D721Med (cell line): ENCODE measurements at regions not wholly inside any gene's neighbourhood (a gene's known extent, or its start where the extent isn't known, plus 50 kb on each side); places are given as distances from the start of the nearest gene placed in this dataset.

Experiments used
- DNase-seq: peaks from one replicate; pipeline ENCODE4 v3.0.0; 2011; ENCODE audit warnings: low spot score; ENCODE audit not compliant: insufficient read length
- FAIRE-seq: peaks from 2 replicates; lab custom pipeline; 2011; peaks lifted over from hg19 to GRCh38; lab: Jason Lieb, UNC
- CTCF ChIP-seq: IDR thresholded peaks from 2 replicates; pipeline ENCODE4 v1.5.1; 2012; ENCODE audit warnings: mild to moderate bottlenecking, control low read depth; ENCODE audit not compliant: insufficient read depth; ENCODE audit errors: missing control alignments

DNA sequence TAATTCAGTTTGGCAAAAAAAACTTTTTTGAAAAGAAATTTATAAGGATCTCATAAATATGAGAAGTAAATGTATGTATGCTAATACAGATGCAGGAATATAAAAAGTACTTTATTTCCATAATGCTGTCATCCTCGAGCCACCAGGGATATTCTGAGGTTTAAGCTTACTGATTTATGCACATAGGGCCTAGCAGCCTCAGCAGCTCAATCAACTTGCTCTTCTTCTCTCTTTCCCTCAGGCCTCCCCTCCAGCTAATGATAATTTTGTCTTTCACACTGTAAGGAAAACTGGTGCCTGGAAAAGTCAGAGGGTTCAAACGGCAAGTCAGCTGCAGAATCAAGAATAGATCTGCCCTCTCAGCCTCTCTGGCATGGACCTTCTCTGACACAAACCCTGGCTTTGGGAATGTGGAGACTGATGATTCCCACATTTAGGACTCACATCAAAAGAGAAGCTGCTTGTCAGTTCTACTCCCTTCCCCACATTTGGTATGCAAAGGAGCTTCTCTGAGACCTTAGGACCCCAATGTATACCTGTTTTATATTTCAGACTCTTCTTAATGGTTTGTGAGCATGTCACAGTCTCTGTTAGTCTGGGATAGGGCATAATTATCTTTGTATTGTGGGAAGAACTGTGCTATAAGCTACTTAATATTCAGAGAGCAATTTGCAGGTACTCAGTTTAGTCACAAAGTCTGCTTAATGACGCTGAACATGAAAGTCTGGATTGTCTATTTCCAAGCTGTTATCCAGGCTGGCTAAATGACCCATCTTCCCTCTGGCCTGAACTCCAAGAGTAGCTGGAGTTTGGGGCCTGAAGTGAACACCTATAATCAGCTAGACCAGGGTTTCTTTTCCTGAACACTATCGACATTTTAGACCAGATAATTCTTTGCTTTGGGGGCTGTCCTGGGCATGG lies 52.1 kb upstream of the DIPK1A start:
- no peak for FAIRE-seq
- no peak for DNase-seq
- TF ChIP-seq CTCF, result no peak

GRCh38 chr1:93014168-93014567 lies 52.9 kb upstream of the DIPK1A start:
- DNase-seq (no peak), FAIRE-seq (no peak)

GRCh38 chr1:93015590-93015989 lies 54.3 kb upstream of the DIPK1A start:
- DNase-seq (no peak), FAIRE-seq (no peak)
- no peak for TF ChIP-seq CTCF

More at GRCh38 chr1:93014168-93014567, 52.9 kb upstream of the DIPK1A start:
- no peak for TF ChIP-seq CTCF

DNA sequence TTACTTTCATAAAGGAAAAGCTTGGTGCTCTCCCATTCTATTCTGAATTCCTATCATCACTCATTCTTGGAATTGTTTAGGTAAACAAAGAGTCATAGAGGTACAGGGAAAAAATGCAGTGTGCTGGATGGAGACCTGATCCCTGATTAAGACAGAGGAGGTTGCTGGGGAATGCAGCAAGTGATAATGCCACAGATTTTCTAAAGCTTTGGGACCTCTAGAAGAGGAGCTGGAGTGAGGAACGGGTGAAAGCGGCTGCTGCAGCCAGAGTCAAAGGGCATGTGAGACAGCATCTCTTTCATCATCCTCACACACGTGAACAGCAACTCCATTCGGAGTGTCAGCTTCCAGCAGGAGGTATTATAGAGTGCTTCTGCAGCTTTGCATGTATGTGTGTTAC lies 54.9 kb upstream of the DIPK1A start:
- FAIRE-seq (no peak), DNase-seq (no peak)
- no peak for TF ChIP-seq CTCF

DNA sequence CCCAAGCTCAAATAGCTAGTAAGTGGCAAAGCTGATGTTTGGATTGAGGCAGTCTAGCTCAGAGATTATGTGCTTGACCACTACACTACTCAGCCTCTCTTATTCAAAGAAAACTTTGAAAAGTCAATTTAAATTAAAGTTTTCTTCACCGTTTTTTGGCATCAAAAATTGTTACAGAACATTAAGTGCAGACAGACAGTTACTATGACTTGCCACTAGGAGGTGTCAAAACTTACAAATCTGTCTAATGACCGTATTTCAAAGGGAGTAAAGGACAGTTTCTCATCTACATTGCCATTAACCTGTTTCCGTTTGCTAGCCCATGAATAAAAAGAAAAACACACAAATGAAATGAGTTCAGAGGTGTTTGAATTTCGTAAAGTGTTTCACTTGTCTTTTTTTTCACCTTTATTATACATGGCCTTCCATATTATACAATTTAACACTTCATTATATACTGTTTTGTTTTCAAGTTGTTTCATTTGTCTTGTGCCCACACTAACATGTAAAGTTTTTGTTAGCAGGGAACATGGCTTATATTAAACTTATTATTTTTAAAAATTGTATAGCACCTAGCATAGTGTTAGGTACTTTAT lies 57.4 kb upstream of the MTF2 start:
- peak; percentile 94 for FAIRE-seq
- TF ChIP-seq CTCF, result peak; percentile 81
- DNase-seq, result no peak

- DNase-seq (no peak), FAIRE-seq (no peak)
- no peak for TF ChIP-seq CTCF
Measured at GRCh38 chr1:93022580-93022979, 56.5 kb upstream of the MTF2 start.

DNA sequence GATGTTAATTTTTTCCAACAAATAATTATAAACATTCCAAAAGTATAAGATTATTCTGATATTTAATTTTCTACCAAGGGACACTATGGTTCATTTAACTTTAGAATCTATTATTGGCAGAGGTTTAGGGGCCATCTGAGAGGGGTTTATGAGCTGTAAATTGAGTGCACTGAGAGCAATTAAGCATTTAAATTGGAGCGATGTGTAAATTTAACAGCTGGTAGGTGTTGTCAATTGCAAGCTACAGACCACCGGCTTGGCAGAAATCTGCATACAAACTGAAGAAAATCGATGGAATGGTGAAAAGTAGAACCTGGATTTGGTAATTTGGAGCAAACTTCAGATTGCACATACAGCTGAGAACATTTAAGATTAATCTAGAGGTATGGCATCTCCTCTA lies 55.8 kb upstream of the MTF2 start:
- no peak for TF ChIP-seq CTCF
- DNase-seq, result no peak
- FAIRE-seq, result no peak
